B cell (primary cell): ENCODE measurements at regions not wholly inside any gene's neighbourhood (a gene's known extent, or its start where the extent isn't known, plus 50 kb on each side); places are given as distances from the start of the nearest gene placed in this dataset.

Experiments
- ATAC-seq: fragments of 200-7000 bp; cut with Tn5 transposase; one replicate; pipeline ENCODE4 v1.10.0; 2021; ENCODE audit warnings: low read depth, mild to moderate bottlenecking, moderate number of reproducible peaks, moderate library complexity
- CTCF ChIA-PET: fragments of 350-600 bp; sonication (Branson Sonifier 250); formaldehyde crosslinking; loops from one replicate; lab custom pipeline; 2021; ENCODE audit warnings: antibody characterized with exemption, inconsistent platforms; lab: Charles Lee
- POLR2A ChIA-PET: fragments of 350-600 bp; sonication (Branson Sonifier 250); formaldehyde crosslinking; loops from one replicate; lab custom pipeline; 2021; ENCODE audit warnings: antibody characterized with exemption; lab: Charles Lee
- DNase-seq: peaks from one replicate; pipeline ENCODE4 v3.0.0; 2013
- H2AFZ ChIP-seq: 2 replicates; pipeline ENCODE4 v1.6.1; 2012; ENCODE audit warnings: mild to moderate bottlenecking, low read depth, low read length; ENCODE audit not compliant: insufficient read depth, poor library complexity, severe bottlenecking
- H3K27ac ChIP-seq, 2 donors: 1 replicate in 1 of 2; 2 replicates in 1 of 2; pipeline ENCODE4 v1.5.1; 2012 to 2013; ENCODE audit warnings: low read length in 2 of 2, mild to moderate bottlenecking in 2 of 2, moderate library complexity in 1 of 2
- H3K27me3 ChIP-seq, 4 experiments: fragments of 200-600 bp in 1 of 4; sonication (generic) in 1 of 4; replicated peaks in 1 of 4; 1 replicate in 2 of 4; 2 replicates in 2 of 4; pipeline versions ENCODE4 v1.6.1 to v1.7.0; 2013 to 2016; ENCODE audit warnings: low read length in 3 of 4, mild to moderate bottlenecking in 2 of 4, mixed read lengths in 1 of 4, moderate library complexity in 1 of 4; ENCODE audit not compliant: insufficient read depth in 4 of 4, control insufficient read depth in 3 of 4; ENCODE audit errors: control extremely low read depth in 1 of 4
- H3K36me3 ChIP-seq, 2 experiments: replicated peaks in 1 of 2; 1 replicate in 1 of 2; 2 replicates in 1 of 2; pipeline versions ENCODE4 v1.6.1 to v1.7.1; 2013; ENCODE audit warnings: low read length in 1 of 2; ENCODE audit not compliant: insufficient read depth in 2 of 2, control insufficient read depth in 1 of 2; ENCODE audit errors: control extremely low read depth in 1 of 2, extremely low read depth in 1 of 2
- H3K4me1 ChIP-seq, 2 donors: fragments of 200-600 bp in 1 of 2; sonication (generic) in 1 of 2; 1 replicate in 1 of 2; 2 replicates in 1 of 2; pipeline versions ENCODE4 v1.5.1 to v1.6.1; 2013 to 2017; ENCODE audit warnings: low read length in 2 of 2; ENCODE audit not compliant: control insufficient read depth in 2 of 2, insufficient read depth in 2 of 2
- H3K4me2 ChIP-seq: replicated peaks from 2 replicates; pipeline ENCODE3; 2012; ENCODE audit warnings: mild to moderate bottlenecking, low read depth, low read length; ENCODE audit not compliant: poor library complexity, severe bottlenecking
- H3K4me3 ChIP-seq, 5 experiments: fragments of 200-600 bp in 1 of 5; sonication (generic) in 1 of 5; 1 replicate in 3 of 5; 2 replicates in 2 of 5; pipeline versions ENCODE4 v1.5.1 to v1.7.0; 2011 to 2016; ENCODE audit warnings: low read length in 4 of 5, mild to moderate bottlenecking in 4 of 5, low read depth in 2 of 5, control low read depth in 1 of 5, moderate library complexity in 1 of 5; ENCODE audit not compliant: insufficient read depth in 1 of 5; ENCODE audit errors: control extremely low read depth in 1 of 5, extremely low read depth in 1 of 5
- H3K79me2 ChIP-seq: fragments of 200-600 bp; sonication (generic); one replicate; pipeline ENCODE4 v1.6.0; 2016; ENCODE audit warnings: low read length; ENCODE audit not compliant: control insufficient read depth, insufficient read depth
- H3K9ac ChIP-seq: fragments of 200-600 bp; sonication (generic); 2 replicates; pipeline ENCODE4 v1.6.1; 2017; ENCODE audit warnings: mild to moderate bottlenecking, low read length, moderate library complexity
- H3K9me3 ChIP-seq, 3 donors: one replicate each; pipeline versions ENCODE4 v1.6.1 to v1.7.1; 2013; ENCODE audit warnings: low read length in 2 of 3; ENCODE audit not compliant: control insufficient read depth in 2 of 3, insufficient read depth in 1 of 3; ENCODE audit errors: control extremely low read depth in 1 of 3
- H4K20me1 ChIP-seq: 2 replicates; pipeline ENCODE4 v1.6.0; 2012; ENCODE audit warnings: mild to moderate bottlenecking, low read length; ENCODE audit not compliant: insufficient read depth, control insufficient read depth, poor library complexity, severe bottlenecking
- H3K27ac Mint-ChIP-seq: one replicate; pipeline ENCODE4 v1.8.0; 2021; ENCODE audit warnings: mixed read lengths
- H3K27me3 Mint-ChIP-seq: one replicate; pipeline ENCODE4 v1.8.0; 2021; ENCODE audit warnings: mixed read lengths
- H3K4me1 Mint-ChIP-seq: one replicate; pipeline ENCODE4 v1.8.0; 2021; ENCODE audit warnings: mixed read lengths
- H3K4me3 Mint-ChIP-seq: one replicate; pipeline ENCODE4 v1.8.0; 2021; ENCODE audit warnings: mixed read lengths
- H3K9me3 Mint-ChIP-seq: one replicate; pipeline ENCODE4 v1.8.0; 2022; ENCODE audit warnings: mixed read lengths; ENCODE audit not compliant: insufficient read depth
- EZH2 ChIP-seq: IDR thresholded peaks from 2 replicates; pipeline ENCODE4 v1.6.1; 2012; ENCODE audit warnings: borderline replicate concordance, low read depth, mild to moderate bottlenecking, moderate library complexity, low read length; ENCODE audit not compliant: insufficient read depth, poor library complexity, severe bottlenecking
- WGBS: methylation state at CpG from one replicate; pipeline ENCODE4 v1.1.5; 2013; ENCODE audit warnings: missing lambda C conversion rate; ENCODE audit not compliant: insufficient coverage; 5-methylcytosine and 5-hydroxymethylcytosine counted together
- intact Hi-C: fragments of 100-400 bp; cut with micrococcal nuclease; formaldehyde crosslinking; loops from one replicate; pipeline ENCODE4 v1.10.0; 2022
- TF ChIP-seq, protein P1 (sequence below): fragments of 200-600 bp; IDR thresholded peaks from one replicate; pipeline ENCODE4 v1.8.0; 2022; ENCODE audit warnings: antibody characterized with exemption, mild to moderate bottlenecking

DNA sequence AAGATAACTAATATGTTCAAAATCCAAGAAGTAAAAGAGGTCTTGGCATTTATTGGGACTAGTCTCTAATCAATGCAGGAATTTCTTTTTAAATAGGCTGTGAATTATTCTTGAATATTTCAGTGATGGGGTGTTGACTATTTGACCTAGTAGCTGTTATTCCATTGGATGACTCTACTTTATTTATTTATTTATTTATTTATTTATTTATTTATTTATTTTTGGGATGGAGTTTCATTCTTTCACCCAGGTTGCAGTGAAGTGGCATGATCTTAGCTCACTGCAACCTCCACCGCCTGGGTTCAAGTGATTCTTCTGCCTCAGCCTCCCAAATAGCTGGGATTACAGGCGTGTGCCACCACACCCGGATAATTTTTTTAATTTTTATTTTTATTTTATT lies 1227.8 kb downstream of the ZPLD1 start:
- no peak overlapping the region for H3K4me3 Mint-ChIP-seq
- intact Hi-C loops = no loop called here
- no peak overlapping the region for H3K4me3 ChIP-seq
- no peak for ATAC-seq
- H3K27me3 Mint-ChIP-seq = no peaks in the 10 kb centered on the region
- H3K4me2 ChIP-seq = no peak overlapping the region
- no peaks in the 10 kb centered on the region for H3K9me3 ChIP-seq
- TF ChIP-seq, protein P1, sequence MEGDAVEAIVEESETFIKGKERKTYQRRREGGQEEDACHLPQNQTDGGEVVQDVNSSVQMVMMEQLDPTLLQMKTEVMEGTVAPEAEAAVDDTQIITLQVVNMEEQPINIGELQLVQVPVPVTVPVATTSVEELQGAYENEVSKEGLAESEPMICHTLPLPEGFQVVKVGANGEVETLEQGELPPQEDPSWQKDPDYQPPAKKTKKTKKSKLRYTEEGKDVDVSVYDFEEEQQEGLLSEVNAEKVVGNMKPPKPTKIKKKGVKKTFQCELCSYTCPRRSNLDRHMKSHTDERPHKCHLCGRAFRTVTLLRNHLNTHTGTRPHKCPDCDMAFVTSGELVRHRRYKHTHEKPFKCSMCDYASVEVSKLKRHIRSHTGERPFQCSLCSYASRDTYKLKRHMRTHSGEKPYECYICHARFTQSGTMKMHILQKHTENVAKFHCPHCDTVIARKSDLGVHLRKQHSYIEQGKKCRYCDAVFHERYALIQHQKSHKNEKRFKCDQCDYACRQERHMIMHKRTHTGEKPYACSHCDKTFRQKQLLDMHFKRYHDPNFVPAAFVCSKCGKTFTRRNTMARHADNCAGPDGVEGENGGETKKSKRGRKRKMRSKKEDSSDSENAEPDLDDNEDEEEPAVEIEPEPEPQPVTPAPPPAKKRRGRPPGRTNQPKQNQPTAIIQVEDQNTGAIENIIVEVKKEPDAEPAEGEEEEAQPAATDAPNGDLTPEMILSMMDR = no peak
- no peak for TF ChIP-seq EZH2
- H3K27ac Mint-ChIP-seq = no peak overlapping the region
- ChIA-PET POLR2A (no interaction called here), CTCF (no interaction called here)
- no peaks in the 10 kb centered on the region for H3K4me1 Mint-ChIP-seq
- H3K27ac ChIP-seq = no peak overlapping the region
- H3K9me3 Mint-ChIP-seq = no peaks in the 10 kb centered on the region
- no peaks in the 10 kb centered on the region for H3K27me3 ChIP-seq
- no peak overlapping the region for H3K9ac ChIP-seq
- no peaks in the 10 kb centered on the region for H3K36me3 ChIP-seq
- no CpG with 5 or more reads among the region's 3 CpGs for WGBS
- no peaks in the 10 kb centered on the region for H3K79me2 ChIP-seq
- H3K4me1 ChIP-seq = no peaks in the 10 kb centered on the region
- H2AFZ ChIP-seq = no peak overlapping the region
- no peak for DNase-seq
- no peaks in the 10 kb centered on the region for H4K20me1 ChIP-seq

DNA sequence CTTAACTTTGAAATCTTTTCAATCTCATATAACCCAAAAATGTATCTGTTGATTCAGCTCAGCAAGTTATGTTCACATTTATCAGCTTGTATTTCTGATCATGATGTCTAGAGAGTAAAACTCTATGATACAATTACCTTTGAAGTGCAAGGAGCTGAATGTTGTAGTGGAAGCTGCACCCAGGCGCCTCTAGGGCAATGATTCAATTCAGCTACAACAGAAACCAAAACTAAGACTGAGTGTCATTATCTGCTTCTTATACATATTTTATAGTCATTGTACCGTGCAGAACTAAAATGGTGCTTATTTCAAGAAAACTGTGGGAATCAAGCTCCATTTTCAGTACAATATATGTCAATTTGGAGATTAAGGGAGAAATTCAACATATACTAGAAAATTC lies 1237.5 kb downstream of the ZPLD1 start:
- Mint-ChIP-seq H3K9me3 (no peaks in the 10 kb centered on the region), H3K27me3 (no peaks in the 10 kb centered on the region), H3K4me3 (no peak overlapping the region), H3K4me1 (no peaks in the 10 kb centered on the region), H3K27ac (no peak overlapping the region)
- no peak overlapping the region for H3K9ac ChIP-seq
- no peak overlapping the region for H3K4me2 ChIP-seq
- WGBS = no CpG with 5 or more reads among the region's 2 CpGs
- intact Hi-C loops = no loop called here
- H2AFZ ChIP-seq = no peak overlapping the region
- no peaks in the 10 kb centered on the region for H3K4me1 ChIP-seq
- no peak for TF ChIP-seq EZH2
- no peaks in the 10 kb centered on the region for H3K36me3 ChIP-seq
- H3K79me2 ChIP-seq = no peaks in the 10 kb centered on the region
- no peak overlapping the region for H3K4me3 ChIP-seq
- DNase-seq = no peak
- no peaks in the 10 kb centered on the region for H3K27me3 ChIP-seq
- ATAC-seq = no peak
- ChIA-PET POLR2A (no interaction called here), CTCF (no interaction called here)
- H3K27ac ChIP-seq = no peak overlapping the region
- H3K9me3 ChIP-seq = no peaks in the 10 kb centered on the region
- H4K20me1 ChIP-seq = no peaks in the 10 kb centered on the region
